C4-2B (cell line): ENCODE measurements at regions not wholly inside any gene's neighbourhood (a gene's known extent, or its start where the extent isn't known, plus 50 kb on each side); places are given as distances from the start of the nearest gene placed in this dataset.

ENCODE experiments used
- ZFX ChIP-seq: fragments of 450-650 bp; IDR thresholded peaks from 2 replicates; pipeline ENCODE4 v1.6.1; 2017
- TF ChIP-seq, protein P1 (sequence below): fragments of 450-650 bp; conservative IDR thresholded peaks from 2 replicates; pipeline ENCODE4 v1.5.1; 2017; ENCODE audit warnings: mild to moderate bottlenecking

DNA sequence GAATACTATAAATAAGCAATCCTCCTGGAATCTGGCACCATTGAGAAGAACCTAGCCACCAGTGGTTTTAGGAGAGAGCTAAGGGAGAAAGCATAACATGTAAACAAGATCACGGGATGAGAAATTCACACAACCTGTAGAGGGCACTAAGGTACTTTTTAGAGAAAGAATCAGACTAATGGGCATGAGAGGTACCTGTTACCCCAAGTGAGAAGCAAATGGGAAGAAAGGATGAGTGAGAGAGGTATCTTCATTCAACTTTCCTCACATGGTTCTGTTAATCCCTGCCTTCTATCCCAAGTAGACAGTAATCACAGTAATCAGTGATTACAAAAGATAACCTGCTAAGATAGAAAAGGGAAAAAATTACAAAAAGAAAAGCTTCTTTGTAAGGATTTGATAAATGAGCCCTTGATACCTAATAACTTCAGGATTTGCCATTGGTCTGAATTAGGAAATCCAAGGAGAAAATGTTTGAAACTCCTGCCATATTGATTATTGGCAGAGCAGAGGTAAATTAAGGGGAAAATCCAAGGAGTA is 251.1 kb upstream of the ADGRL2 start:
- TF ChIP-seq, protein P1, sequence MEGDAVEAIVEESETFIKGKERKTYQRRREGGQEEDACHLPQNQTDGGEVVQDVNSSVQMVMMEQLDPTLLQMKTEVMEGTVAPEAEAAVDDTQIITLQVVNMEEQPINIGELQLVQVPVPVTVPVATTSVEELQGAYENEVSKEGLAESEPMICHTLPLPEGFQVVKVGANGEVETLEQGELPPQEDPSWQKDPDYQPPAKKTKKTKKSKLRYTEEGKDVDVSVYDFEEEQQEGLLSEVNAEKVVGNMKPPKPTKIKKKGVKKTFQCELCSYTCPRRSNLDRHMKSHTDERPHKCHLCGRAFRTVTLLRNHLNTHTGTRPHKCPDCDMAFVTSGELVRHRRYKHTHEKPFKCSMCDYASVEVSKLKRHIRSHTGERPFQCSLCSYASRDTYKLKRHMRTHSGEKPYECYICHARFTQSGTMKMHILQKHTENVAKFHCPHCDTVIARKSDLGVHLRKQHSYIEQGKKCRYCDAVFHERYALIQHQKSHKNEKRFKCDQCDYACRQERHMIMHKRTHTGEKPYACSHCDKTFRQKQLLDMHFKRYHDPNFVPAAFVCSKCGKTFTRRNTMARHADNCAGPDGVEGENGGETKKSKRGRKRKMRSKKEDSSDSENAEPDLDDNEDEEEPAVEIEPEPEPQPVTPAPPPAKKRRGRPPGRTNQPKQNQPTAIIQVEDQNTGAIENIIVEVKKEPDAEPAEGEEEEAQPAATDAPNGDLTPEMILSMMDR, result peak; percentile 80
- TF ChIP-seq ZFX, result no peak
